HepG2 (cell line): ENCODE measurements at regions not wholly inside any gene's neighbourhood (a gene's known extent, or its start where the extent isn't known, plus 50 kb on each side); places are given as distances from the start of the nearest gene placed in this dataset.

Experiments
- ARHGAP35 ChIP-seq: sonication (generic); formaldehyde crosslinking; IDR thresholded peaks from 2 replicates; pipeline ENCODE4 v1.9.0; 2022; ENCODE audit warnings: mild to moderate bottlenecking, inconsistent platforms, moderate library complexity, missing genetic modification reagents, borderline replicate concordance
- GPN1 ChIP-seq: sonication (generic); formaldehyde crosslinking; IDR thresholded peaks from 2 replicates; pipeline ENCODE4 v1.5.1; 2020; ENCODE audit warnings: missing genetic modification reagents, borderline replicate concordance
- HMG20B ChIP-seq: conservative IDR thresholded peaks from 2 replicates; pipeline ENCODE4 v1.6.1; 2016; ENCODE audit warnings: missing genetic modification reagents, missing compliant biosample characterization
- PRDM4 ChIP-seq: sonication (generic); formaldehyde crosslinking; IDR thresholded peaks from 2 replicates; pipeline ENCODE4 v1.9.0; 2021; ENCODE audit warnings: missing genetic modification reagents, borderline replicate concordance
- TCF7 ChIP-seq: sonication (generic); IDR thresholded peaks from 2 replicates; pipeline ENCODE4 v1.6.1; 2016; ENCODE audit warnings: antibody characterized with exemption, low read depth
- ZMAT3 ChIP-seq: sonication (generic); formaldehyde crosslinking; conservative IDR thresholded peaks from 2 replicates; pipeline ENCODE4 v1.7.0; 2021; ENCODE audit warnings: missing genetic modification reagents
- ZSCAN5A ChIP-seq: sonication (generic); formaldehyde crosslinking; IDR thresholded peaks from 2 replicates; pipeline ENCODE4 v1.8.0; 2022; ENCODE audit warnings: mild to moderate bottlenecking, missing genetic modification reagents, borderline replicate concordance
- TF ChIP-seq, protein P1 (sequence below): sonication (generic); formaldehyde crosslinking; IDR thresholded peaks from 2 replicates; pipeline ENCODE4 v1.5.0; 2020; ENCODE audit warnings: mild to moderate bottlenecking, missing genetic modification reagents, borderline replicate concordance
- TF ChIP-seq, protein P2 (sequence below): sonication (generic); formaldehyde crosslinking; conservative IDR thresholded peaks from 2 replicates; pipeline ENCODE4 v1.5.0; 2020; ENCODE audit warnings: missing genetic modification reagents
- TF ChIP-seq, protein P3 (sequence below): sonication (generic); formaldehyde crosslinking; IDR thresholded peaks from 2 replicates; pipeline ENCODE4 v1.5.1; 2020; ENCODE audit warnings: missing genetic modification reagents, mild to moderate bottlenecking, borderline replicate concordance

DNA sequence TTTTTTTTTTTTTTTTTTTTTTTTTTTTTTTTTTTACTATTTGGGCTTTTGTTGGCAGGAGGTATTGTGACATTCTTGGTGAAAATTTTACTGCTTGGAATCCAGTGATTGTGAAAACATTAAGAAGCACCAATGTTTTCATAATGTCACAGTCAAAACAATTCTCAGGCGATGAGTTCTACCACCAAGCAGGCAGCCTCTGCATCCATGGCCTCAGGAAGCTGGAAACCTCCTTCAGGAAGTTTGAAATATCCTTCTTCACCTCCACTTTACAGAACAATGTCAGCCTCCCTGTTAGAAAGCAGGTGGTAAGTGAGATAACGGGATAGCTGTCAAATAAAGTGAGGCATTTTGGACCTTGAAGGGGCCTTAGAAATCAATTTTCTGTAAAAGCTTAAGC is 98.3 kb downstream of the MEX3B start (continued):
- TF ChIP-seq TCF7: no peak
- TF ChIP-seq ARHGAP35: no peak
- TF ChIP-seq, protein P1, sequence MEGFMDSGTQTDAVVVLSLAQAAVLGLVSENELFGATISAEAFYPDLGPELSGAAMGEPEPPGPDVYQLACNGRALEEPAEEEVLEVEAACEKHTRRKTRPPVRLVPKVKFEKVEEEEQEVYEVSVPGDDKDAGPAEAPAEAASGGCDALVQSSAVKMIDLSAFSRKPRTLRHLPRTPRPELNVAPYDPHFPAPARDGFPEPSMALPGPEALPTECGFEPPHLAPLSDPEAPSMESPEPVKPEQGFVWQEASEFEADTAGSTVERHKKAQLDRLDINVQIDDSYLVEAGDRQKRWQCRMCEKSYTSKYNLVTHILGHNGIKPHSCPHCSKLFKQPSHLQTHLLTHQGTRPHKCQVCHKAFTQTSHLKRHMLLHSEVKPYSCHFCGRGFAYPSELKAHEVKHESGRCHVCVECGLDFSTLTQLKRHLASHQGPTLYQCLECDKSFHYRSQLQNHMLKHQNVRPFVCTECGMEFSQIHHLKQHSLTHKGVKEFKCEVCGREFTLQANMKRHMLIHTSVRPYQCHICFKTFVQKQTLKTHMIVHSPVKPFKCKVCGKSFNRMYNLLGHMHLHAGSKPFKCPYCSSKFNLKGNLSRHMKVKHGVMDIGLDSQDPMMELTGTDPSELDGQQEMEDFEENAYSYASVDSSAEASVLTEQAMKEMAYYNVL (CRISPR knock-in tag): no peak
- no peak for TF ChIP-seq ZSCAN5A (CRISPR knock-in tag)
- no peak for TF ChIP-seq ZMAT3 (CRISPR knock-in tag)
- TF ChIP-seq HMG20B: no peak
- TF ChIP-seq, protein P2, sequence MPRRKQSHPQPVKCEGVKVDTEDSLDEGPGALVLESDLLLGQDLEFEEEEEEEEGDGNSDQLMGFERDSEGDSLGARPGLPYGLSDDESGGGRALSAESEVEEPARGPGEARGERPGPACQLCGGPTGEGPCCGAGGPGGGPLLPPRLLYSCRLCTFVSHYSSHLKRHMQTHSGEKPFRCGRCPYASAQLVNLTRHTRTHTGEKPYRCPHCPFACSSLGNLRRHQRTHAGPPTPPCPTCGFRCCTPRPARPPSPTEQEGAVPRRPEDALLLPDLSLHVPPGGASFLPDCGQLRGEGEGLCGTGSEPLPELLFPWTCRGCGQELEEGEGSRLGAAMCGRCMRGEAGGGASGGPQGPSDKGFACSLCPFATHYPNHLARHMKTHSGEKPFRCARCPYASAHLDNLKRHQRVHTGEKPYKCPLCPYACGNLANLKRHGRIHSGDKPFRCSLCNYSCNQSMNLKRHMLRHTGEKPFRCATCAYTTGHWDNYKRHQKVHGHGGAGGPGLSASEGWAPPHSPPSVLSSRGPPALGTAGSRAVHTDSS (CRISPR knock-in tag): no peak
- TF ChIP-seq GPN1 (CRISPR knock-in tag): no peak
- TF ChIP-seq, protein P3, sequence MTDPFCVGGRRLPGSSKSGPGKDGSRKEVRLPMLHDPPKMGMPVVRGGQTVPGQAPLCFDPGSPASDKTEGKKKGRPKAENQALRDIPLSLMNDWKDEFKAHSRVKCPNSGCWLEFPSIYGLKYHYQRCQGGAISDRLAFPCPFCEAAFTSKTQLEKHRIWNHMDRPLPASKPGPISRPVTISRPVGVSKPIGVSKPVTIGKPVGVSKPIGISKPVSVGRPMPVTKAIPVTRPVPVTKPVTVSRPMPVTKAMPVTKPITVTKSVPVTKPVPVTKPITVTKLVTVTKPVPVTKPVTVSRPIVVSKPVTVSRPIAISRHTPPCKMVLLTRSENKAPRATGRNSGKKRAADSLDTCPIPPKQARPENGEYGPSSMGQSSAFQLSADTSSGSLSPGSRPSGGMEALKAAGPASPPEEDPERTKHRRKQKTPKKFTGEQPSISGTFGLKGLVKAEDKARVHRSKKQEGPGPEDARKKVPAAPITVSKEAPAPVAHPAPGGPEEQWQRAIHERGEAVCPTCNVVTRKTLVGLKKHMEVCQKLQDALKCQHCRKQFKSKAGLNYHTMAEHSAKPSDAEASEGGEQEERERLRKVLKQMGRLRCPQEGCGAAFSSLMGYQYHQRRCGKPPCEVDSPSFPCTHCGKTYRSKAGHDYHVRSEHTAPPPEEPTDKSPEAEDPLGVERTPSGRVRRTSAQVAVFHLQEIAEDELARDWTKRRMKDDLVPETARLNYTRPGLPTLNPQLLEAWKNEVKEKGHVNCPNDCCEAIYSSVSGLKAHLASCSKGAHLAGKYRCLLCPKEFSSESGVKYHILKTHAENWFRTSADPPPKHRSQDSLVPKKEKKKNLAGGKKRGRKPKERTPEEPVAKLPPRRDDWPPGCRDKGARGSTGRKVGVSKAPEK (CRISPR knock-in tag): no peak
- no peak for TF ChIP-seq PRDM4
- TF ChIP-seq, all 625 proteins: peak for 0
